ENCODE measurements at regions not wholly inside any gene's neighbourhood (a gene's known extent, or its start where the extent isn't known, plus 50 kb on each side); places are given as distances from the start of the nearest gene placed in this dataset.

DNA sequence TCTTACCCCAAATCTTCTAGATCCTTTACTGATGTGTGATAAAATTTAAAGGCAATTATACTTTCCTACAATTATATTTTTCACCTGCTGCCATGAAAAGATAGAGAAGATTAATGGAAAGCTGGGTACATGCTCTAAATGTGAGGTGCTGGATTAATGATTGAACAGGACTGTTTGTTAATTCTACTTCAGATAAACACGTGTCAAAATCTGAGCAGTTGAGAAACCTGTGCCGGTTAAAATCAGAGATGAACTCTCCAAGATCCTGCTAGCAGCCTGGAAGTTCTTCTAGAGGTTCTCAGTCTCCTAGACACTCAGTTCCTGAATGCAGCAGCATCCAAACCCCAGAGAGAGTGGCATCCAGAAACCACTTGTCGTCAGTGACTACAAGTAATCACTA, 69.2 kb downstream of the INHBA start:
- no peak for DNase-seq

DNA sequence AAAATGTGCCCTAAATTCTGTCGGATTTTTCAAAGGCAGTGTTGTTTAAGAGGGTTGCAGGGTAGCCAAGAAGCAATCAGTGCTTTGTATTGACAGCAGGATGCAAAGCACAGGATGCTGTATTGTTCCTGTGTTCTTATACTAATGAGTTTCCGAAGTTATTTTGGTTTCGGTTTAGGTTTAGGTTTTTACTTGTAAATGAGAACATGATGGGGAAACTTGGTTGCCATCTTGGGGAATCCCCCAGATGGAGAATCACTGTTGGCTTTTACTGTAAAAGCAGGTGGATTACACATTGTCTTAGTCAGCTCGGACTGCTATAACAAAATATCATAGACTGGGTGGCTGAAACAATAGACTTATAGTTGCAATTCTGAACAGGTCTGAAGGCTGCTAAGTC, 72.1 kb downstream of the INHBA start:
- DNase-seq, result peak; percentile 6

DNA sequence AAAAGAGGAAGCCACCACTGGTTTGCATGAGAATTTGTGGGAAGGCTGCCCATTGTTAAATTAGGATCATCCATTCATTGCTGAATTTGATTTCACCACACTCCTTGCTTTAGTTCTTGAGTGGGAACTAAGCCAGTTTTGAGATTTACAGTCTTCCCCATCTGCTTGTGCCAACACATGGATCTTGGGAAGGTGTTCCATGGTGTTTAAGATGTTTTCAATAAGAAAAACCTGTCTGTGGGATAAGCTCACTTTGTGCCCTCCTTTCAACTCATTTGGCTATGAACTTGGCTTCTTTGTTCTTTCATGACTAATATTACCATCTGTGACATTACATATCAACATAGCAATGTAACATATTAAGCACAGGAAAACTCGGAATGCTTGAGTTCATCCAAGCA, 73.2 kb downstream of the INHBA start:
- no peak for DNase-seq

- no peak for DNase-seq
Observed at GRCh38 chr7:41628901-41629300, 74.0 kb downstream of the INHBA start.

GRCh38 chr7:41627645-41628298, 75.1 kb downstream of the INHBA start:
- DNase-seq, result no peak

DNA sequence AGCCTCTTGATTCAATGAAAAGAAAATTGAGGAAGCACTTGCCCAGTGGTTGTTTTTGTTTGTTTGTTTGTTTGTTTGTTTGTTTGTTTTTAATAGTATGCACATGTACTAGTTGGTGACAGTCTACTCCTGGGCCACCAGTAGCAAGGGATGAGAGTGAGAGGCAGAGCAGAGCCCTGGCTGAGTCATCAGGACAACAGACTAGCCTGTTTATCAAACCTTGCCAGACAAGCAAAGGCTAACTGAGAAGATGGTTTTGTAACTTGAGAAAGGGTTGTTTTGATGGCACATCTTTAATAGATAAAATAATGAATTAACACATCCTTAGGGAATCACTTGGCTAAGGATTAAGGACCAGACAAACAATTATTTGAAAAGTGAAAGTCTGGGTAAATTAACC, 78.1 kb downstream of the INHBA start:
- no peak for DNase-seq

- no peak for DNase-seq
Observed at GRCh38 chr7:41621953-41622831, 80.7 kb downstream of the INHBA start.

DNA sequence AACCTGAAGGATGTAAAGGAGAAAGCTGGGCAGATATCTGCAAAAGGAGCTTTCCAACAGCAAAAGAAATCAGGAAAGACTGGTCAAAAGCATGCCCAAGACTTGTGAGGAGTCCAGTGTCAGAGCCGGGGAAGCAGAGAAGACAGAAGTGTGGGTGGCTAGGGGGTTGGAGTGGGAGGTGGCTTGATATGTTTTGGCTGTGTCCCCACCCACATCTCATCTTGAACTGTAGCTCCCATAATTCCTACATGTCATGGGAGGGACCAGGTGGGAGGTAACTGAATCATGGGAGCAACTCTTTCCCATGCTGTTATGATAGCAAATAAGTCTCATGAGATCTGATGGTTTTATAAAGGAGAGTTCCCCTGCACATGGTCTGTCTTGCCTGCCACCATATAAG, 84.9 kb downstream of the INHBA start:
- no peak for DNase-seq

DNA sequence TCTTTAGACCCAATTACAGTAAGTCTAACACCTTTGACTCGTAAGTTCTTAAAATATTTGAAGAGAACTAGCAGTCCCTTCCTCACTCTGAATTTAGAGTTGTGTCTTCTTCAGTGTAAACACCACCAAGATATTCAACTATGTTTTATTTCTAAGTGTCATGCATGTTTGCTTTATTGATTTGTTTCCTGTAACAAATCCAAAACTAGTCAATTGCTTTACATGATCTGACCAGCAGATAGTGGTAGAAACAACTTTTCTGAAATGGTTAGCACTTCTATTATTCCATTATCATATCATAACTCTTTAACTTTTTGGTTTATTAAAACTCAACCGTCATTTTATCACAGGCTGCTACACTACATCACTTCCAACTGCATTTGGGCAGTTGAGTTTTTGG, 90.1 kb downstream of the INHBA start:
- no peak for DNase-seq

DNA sequence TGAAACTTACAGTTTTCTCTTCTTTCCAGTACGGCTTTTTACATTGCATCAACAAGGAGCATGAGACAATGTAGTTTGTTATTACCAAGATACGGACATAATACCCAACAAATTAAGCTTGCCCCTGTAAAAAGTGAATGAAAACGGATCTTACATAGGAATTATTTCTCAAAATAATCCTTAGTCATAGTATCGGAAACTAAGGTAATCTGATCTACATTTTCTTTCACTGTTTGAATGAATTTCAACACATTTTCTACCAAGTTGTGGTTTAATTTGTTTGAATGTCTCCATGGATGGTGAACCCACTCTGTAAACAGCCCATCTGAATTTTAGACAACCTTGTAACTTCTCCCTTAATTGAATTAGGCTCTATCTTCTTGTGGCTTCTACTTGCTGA, 90.5 kb downstream of the INHBA start:
- no peak for DNase-seq

- no peak for DNase-seq
Observed at GRCh38 chr7:41608447-41608846, 94.4 kb downstream of the INHBA start.

GRCh38 chr7:41603985-41604384, 98.9 kb downstream of the INHBA start:
- no peak for DNase-seq

DNA sequence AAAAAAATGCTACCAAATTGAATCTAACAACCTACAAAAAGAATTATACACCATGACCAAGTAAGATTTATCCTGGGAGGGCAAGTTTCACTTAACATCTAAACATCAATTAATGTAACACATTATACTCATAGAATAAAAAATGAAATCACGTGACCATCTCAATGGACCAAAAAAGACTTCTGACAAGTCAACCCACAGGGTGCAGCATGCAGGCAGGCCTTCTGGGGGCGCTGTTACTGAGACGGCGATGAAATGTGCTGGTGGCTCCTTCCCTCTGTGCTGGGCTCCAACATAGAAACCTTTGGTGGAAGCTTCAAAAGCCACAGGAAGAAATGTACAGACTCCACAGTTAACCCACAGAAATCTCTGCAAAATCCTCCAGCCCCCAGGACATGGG, 103.1 kb downstream of the INHBA start:
- DNase-seq, result no peak

- DNase-seq, result no peak
Observed at GRCh38 chr7:41592794-41593193, 110.1 kb downstream of the INHBA start.

- no peak for DNase-seq
Observed at GRCh38 chr7:41592236-41592635, 110.7 kb downstream of the INHBA start.

DNA sequence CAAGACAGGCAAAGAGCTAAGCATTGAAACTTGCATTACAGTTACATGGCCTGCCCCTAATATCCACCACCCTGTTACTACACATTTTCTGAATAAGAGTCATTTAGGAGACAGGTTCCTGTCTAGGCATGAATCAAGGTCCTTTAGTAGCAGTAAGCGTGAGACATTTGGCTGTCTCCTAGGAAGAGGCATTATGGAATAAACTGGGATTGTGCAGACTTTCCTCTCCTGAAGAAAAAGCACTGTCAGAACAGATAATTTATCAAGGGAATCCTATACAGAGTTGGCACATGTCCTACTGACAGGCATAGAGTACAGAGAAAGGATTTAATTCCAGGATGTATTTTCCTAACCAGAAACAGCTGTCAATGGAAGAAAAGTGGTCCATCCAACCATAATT, 111.9 kb downstream of the INHBA start:
- DNase-seq, result no peak

GRCh38 chr7:41588341-41588740, 114.5 kb downstream of the INHBA start:
- DNase-seq, result no peak

GRCh38 chr7:41586931-41587640, 115.8 kb downstream of the INHBA start:
- DNase-seq, result no peak

GRCh38 chr7:41584746-41585145, 118.1 kb downstream of the INHBA start:
- DNase-seq, result no peak

- no peak for DNase-seq
Observed at GRCh38 chr7:41582116-41582515, 120.8 kb downstream of the INHBA start.

DNA sequence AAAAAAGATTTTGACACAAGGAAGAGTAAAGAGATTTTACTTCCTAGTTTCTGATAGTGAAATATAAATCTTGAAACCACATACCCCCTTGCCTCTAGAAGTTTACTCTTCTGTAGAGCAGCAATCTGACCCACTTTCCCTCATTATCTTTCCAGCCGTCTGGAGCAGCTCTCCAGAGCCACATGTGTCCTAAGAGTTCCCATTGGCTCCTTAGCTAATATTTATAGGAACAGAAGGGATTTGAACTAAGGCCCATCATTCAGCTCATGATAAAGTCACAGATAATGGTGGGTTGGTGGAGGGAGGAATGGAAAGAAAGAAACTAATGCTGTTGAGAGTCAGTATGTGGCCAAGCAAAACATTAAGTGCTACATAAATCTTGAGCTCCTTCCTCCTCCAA, 121.8 kb downstream of the INHBA start:
- DNase-seq, result no peak

DNA sequence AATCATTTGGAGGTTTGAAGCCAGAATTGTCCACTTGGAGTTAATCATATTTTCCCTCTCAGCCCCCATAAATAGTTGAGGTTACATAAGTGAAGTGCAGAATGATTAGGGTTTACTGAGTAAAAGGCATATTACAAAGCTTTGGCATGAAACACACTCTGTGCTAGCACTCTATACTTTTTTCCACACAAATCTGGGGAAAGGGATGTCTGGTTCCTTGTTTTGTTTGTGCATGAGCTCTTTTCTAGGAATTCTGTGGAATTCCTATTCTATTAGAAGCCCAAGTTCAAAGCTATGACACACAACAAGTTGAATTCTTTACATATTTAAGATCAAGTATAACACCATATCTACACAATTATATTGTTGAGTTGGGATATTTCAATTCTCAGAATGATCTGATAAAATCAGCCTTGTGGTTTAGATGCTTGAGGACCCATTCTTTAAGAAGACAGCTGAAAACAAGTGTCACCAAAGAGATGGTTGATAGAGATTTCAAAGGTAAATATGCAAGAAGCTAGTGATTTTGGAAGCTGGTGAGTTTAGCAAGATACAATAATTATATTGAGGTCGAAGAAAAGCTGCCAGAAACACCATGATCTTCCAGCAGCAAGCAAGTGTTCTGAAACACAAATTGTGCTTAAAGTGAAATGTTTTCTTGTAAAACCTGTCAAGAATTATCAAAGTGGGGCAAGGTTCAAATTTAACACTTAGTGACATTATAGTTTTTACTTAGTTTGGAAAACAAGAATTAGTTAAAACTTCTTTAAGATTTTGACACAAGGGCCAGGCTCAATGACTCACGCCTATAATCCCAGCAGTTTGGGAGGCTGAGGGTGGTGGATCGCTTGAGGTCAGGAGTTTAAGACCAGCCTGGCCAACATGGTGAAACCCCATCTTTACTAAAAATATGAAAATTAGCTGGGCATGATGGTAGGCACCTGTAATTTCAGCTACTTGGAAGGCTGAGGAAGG, 122.6 kb downstream of the INHBA start:
- no peak for DNase-seq

- no peak for DNase-seq
Observed at GRCh38 chr7:41578700-41579099, 124.2 kb downstream of the INHBA start.

Measured in CD4-positive, alpha-beta T cell treated with Interleukin-21 for 1 hour (primary cell).